Tibial artery (tissue), 4 donors: ENCODE measurements at regions not wholly inside any gene's neighbourhood (a gene's known extent, or its start where the extent isn't known, plus 50 kb on each side); places are given as distances from the start of the nearest gene placed in this dataset.
A peak's percentile ranks its signal among the peaks of the same experiment; 100 is the strongest.

Experiments
- DNase-seq, 2 donors: peaks; one replicate each; pipeline ENCODE4 v3.0.0-alpha.2; 2019
- H3K27ac ChIP-seq, 2 donors: fragments of 200-600 bp; sonication (generic) in 1 of 2; 1 replicate in 1 of 2; 2 replicates in 1 of 2; pipeline ENCODE4 v1.5.1; 2018 to 2019; ENCODE audit warnings: mild to moderate bottlenecking in 1 of 2
- H3K27me3 ChIP-seq, 2 donors: fragments of 200-600 bp; sonication (generic) in 1 of 2; one replicate each; pipeline versions ENCODE4 v1.5.1 to v1.6.0; 2016 to 2019
- H3K36me3 ChIP-seq, 3 donors: fragments of 200-600 bp; sonication (generic) in 2 of 3; one replicate each; pipeline ENCODE4 v1.5.1; 2016 to 2019; ENCODE audit warnings: mild to moderate bottlenecking in 2 of 3
- H3K4me1 ChIP-seq, 4 donors: fragments of 200-600 bp; sonication (generic) in 2 of 4; 1 replicate in 3 of 4; 2 replicates in 1 of 4; pipeline ENCODE4 v1.5.1; 2016 to 2019
- H3K4me3 ChIP-seq, 2 donors: fragments of 200-600 bp; sonication (generic) in 1 of 2; 1 replicate in 1 of 2; 2 replicates in 1 of 2; pipeline ENCODE4 v1.5.1; 2018 to 2019; ENCODE audit warnings: mild to moderate bottlenecking in 2 of 2
- H3K9me3 ChIP-seq, 3 donors: fragments of 200-600 bp; sonication (generic) in 1 of 3; one replicate each; pipeline ENCODE4 v1.5.1; 2016 to 2019
- CTCF ChIP-seq, 2 experiments: fragments of 200-600 bp in 1 of 2; fragments of 450-650 bp in 1 of 2; IDR thresholded peaks; one replicate each; pipeline ENCODE4 v1.5.1; 2017 to 2019; ENCODE audit warnings: antibody characterized with exemption in 2 of 2, mild to moderate bottlenecking in 1 of 2, moderate library complexity in 1 of 2
- intact Hi-C: fragments of 100-400 bp; cut with DNase I; formaldehyde crosslinking; loops from one replicate; pipeline ENCODE4 v1.15.0; 2023; ENCODE audit warnings: low total_unique reads

GRCh38 chr2:8495189-8495989 lies 186.5 kb upstream of the ID2 start:
- intact Hi-C loops = no loop called here
- peak in 1 of 2 donors; percentile 52 for DNase-seq
- Histone ChIP-seq H3K4me1 (peaks cover 0 to 2% (median 0%) of the 10 kb centered on the region in 4 donors), H3K27me3 (no peaks in the 10 kb centered on the region), H3K27ac (no peak overlapping the region), H3K9me3 (no peaks in the 10 kb centered on the region), H3K36me3 (no peaks in the 10 kb centered on the region), H3K4me3 (no peak overlapping the region)
- TF ChIP-seq CTCF (IDR thresholded peaks at IDR 0.05) = no peak

- H3K4me3 ChIP-seq = no peak overlapping the region
- peak in 1 of 2 donors; percentile 44 for DNase-seq
- H3K27ac ChIP-seq = no peak overlapping the region
- no peaks in the 10 kb centered on the region for H3K9me3 ChIP-seq
- no peaks in the 10 kb centered on the region for H3K27me3 ChIP-seq
- no peaks in the 10 kb centered on the region for H3K36me3 ChIP-seq
- intact Hi-C loops = no loop called here
- H3K4me1 ChIP-seq = no peaks in the 10 kb centered on the region
- TF ChIP-seq CTCF (IDR thresholded peaks at IDR 0.05) = no peak
These were observed 185.8 kb upstream of the ID2 start for GRCh38 chr2:8496079-8496478.

- Histone ChIP-seq H3K9me3 (no peaks in the 10 kb centered on the region), H3K4me3 (no peak overlapping the region), H3K4me1 (no peaks in the 10 kb centered on the region), H3K27me3 (no peaks in the 10 kb centered on the region), H3K36me3 (no peaks in the 10 kb centered on the region), H3K27ac (no peak overlapping the region)
- peak in 1 of 2 donors; percentile 38 for DNase-seq
- no peak for TF ChIP-seq CTCF (IDR thresholded peaks at IDR 0.05)
- intact Hi-C loops = no loop called here
These were observed 185.2 kb upstream of the ID2 start for GRCh38 chr2:8496617-8497016.

- Histone ChIP-seq H3K9me3 (no peaks in the 10 kb centered on the region), H3K27ac (no peak overlapping the region), H3K27me3 (no peaks in the 10 kb centered on the region), H3K36me3 (no peaks in the 10 kb centered on the region), H3K4me1 (no peaks in the 10 kb centered on the region), H3K4me3 (no peak overlapping the region)
- no peak for DNase-seq
- intact Hi-C loops = no loop called here
- no peak for TF ChIP-seq CTCF (IDR thresholded peaks at IDR 0.05)
These were observed 182.9 kb upstream of the ID2 start for GRCh38 chr2:8498994-8499393.

GRCh38 chr2:8500124-8501054 lies 181.5 kb upstream of the ID2 start:
- intact Hi-C loops = no loop called here
- DNase-seq = peak in 1 of 2 donors; percentile 39
- H3K27me3 ChIP-seq = no peaks in the 10 kb centered on the region
- TF ChIP-seq CTCF (IDR thresholded peaks at IDR 0.05) = no peak
- H3K4me1 ChIP-seq = no peaks in the 10 kb centered on the region
- H3K4me3 ChIP-seq = no peak overlapping the region
- no peak overlapping the region for H3K27ac ChIP-seq
- no peaks in the 10 kb centered on the region for H3K9me3 ChIP-seq
- no peaks in the 10 kb centered on the region for H3K36me3 ChIP-seq
